Small intestine (tissue), 7 donors: ENCODE measurements at regions not wholly inside any gene's neighbourhood (a gene's known extent, or its start where the extent isn't known, plus 50 kb on each side); places are given as distances from the start of the nearest gene placed in this dataset.
"Not testable (repeated sequence)": the region's sequence is repeated elsewhere in the genome, so short reads cannot be mapped to it uniquely, and the experiment has no call there.

ENCODE experiments used
- DNase-seq, 2 donors: peaks; one replicate each; pipeline versions ENCODE4 v3.0.0 to v3.0.0-alpha.2; 2013
- FAIRE-seq: peaks from 2 replicates; lab custom pipeline; 2012; peaks lifted over from hg19 to GRCh38; lab: Jason Lieb, UNC
- H3K27ac ChIP-seq, 3 donors: one replicate each; pipeline ENCODE4 v1.5.1; 2013; ENCODE audit warnings: low read length in 2 of 3, mild to moderate bottlenecking in 2 of 3, control low read depth in 1 of 3, inconsistent platforms in 1 of 3, low read depth in 1 of 3, moderate library complexity in 1 of 3
- H3K27me3 ChIP-seq, 3 donors: one replicate each; pipeline ENCODE4 v1.6.1; 2013; ENCODE audit warnings: low read length in 3 of 3, inconsistent platforms in 1 of 3; ENCODE audit not compliant: control insufficient read depth in 3 of 3, insufficient read depth in 3 of 3
- H3K36me3 ChIP-seq, 3 donors: one replicate each; pipeline ENCODE4 v1.6.1; 2013; ENCODE audit warnings: low read length in 3 of 3, inconsistent platforms in 1 of 3, low read depth in 1 of 3, mild to moderate bottlenecking in 1 of 3, moderate library complexity in 1 of 3; ENCODE audit not compliant: control insufficient read depth in 3 of 3, insufficient read depth in 2 of 3
- H3K4me1 ChIP-seq, 3 donors: one replicate each; pipeline ENCODE4 v1.6.1; 2013; ENCODE audit warnings: low read length in 2 of 3, inconsistent platforms in 1 of 3, low read depth in 1 of 3, mild to moderate bottlenecking in 1 of 3, moderate library complexity in 1 of 3; ENCODE audit not compliant: control insufficient read depth in 3 of 3, insufficient read depth in 2 of 3
- H3K4me3 ChIP-seq, 3 donors: one replicate each; pipeline ENCODE4 v1.5.1; 2013; ENCODE audit warnings: low read length in 3 of 3, control low read depth in 1 of 3, inconsistent platforms in 1 of 3, low read depth in 1 of 3, mild to moderate bottlenecking in 1 of 3, moderate library complexity in 1 of 3
- H3K9me3 ChIP-seq, 2 donors: one replicate each; pipeline ENCODE4 v1.6.1; 2013; ENCODE audit warnings: low read depth in 1 of 2, low read length in 1 of 2; ENCODE audit not compliant: control insufficient read depth in 2 of 2, insufficient read depth in 1 of 2
- WGBS, 3 donors: extraction: QIAGEN DNeasy Blood & Tissue Kit; methylation state at CpG; one replicate each; pipeline ENCODE4 v1.1.7; 2013; 5-methylcytosine and 5-hydroxymethylcytosine counted together
- donor health status: healthy with polysubstance abuse.
- donor health status: control.
- donor health status: control.
- donor health status: Bipolar disorder and iron deficiency.
- donor health status: healthy.

GRCh38 chr10:37733822-37734221 lies 123.6 kb downstream of the ZNF248 start:
- no peaks in the 10 kb centered on the region for H3K27me3 ChIP-seq
- no peak overlapping the region for H3K27ac ChIP-seq
- FAIRE-seq (no peak), DNase-seq (no peak)
- peaks cover 0 to 35% of the 10 kb centered on the region in 2 donors for H3K9me3 ChIP-seq
- 78 to 90% (median 82%) methylated on average over 2 of the region's 2 CpGs for WGBS, 3 donors
- no peaks in the 10 kb centered on the region for H3K36me3 ChIP-seq
- no peak overlapping the region for H3K4me3 ChIP-seq
- no peaks in the 10 kb centered on the region for H3K4me1 ChIP-seq

- Histone ChIP-seq H3K27ac (no peak overlapping the region), H3K9me3 (peaks cover 4 to 39% of the 10 kb centered on the region in 2 donors), H3K4me3 (no peak overlapping the region), H3K36me3 (no peaks in the 10 kb centered on the region), H3K4me1 (no peaks in the 10 kb centered on the region), H3K27me3 (no peaks in the 10 kb centered on the region)
- FAIRE-seq (no peak), DNase-seq (no peak)
Measured at GRCh38 chr10:37732685-37733084, 124.7 kb downstream of the ZNF248 start.

- FAIRE-seq, result no peak
- 75 to 87% (median 76%) methylated on average over 5 of the region's 5 CpGs for WGBS, 3 donors
Measured at GRCh38 chr10:37728830-37729229, 128.6 kb downstream of the ZNF248 start.

GRCh38 chr10:37727491-37728352 lies 129.7 kb downstream of the ZNF248 start:
- Histone ChIP-seq H3K27me3 (no peaks in the 10 kb centered on the region), H3K4me3 (no peak overlapping the region), H3K4me1 (no peaks in the 10 kb centered on the region), H3K9me3 (peaks cover 4 to 31% of the 10 kb centered on the region in 2 donors), H3K27ac (no peak overlapping the region), H3K36me3 (no peaks in the 10 kb centered on the region)
- no peak for DNase-seq
- 79 to 86% (median 80%) methylated on average over 12 of the region's 12 CpGs for WGBS, 3 donors
- FAIRE-seq, result no peak

More at GRCh38 chr10:37728830-37729229, 128.6 kb downstream of the ZNF248 start:
- H3K27me3 ChIP-seq, result no peaks in the 10 kb centered on the region
- peaks cover 4 to 28% of the 10 kb centered on the region in 2 donors for H3K9me3 ChIP-seq
- DNase-seq, result no peak
- H3K36me3 ChIP-seq, result no peaks in the 10 kb centered on the region
- no peaks in the 10 kb centered on the region for H3K4me1 ChIP-seq
- H3K4me3 ChIP-seq, result no peak overlapping the region
- H3K27ac ChIP-seq, result no peak overlapping the region

GRCh38 chr10:37721100-37721499 lies 136.3 kb downstream of the ZNF248 start:
- Histone ChIP-seq H3K27me3 (no peaks in the 10 kb centered on the region), H3K4me3 (no peak overlapping the region), H3K9me3 (peaks cover 2 to 32% of the 10 kb centered on the region in 2 donors), H3K27ac (no peak overlapping the region), H3K4me1 (no peaks in the 10 kb centered on the region), H3K36me3 (no peaks in the 10 kb centered on the region)
- 70 to 91% (median 83%) methylated on average over 3 of the region's 3 CpGs for WGBS, 3 donors
- FAIRE-seq (no peak), DNase-seq (no peak)

GRCh38 chr10:37718060-37718459 lies 139.3 kb downstream of the ZNF248 start:
- FAIRE-seq, result not testable (repeated sequence)

GRCh38 chr10:37713642-37714041 lies 143.8 kb downstream of the ZNF248 start:
- no peak overlapping the region for H3K4me3 ChIP-seq
- FAIRE-seq (no peak), DNase-seq (no peak)
- no peaks in the 10 kb centered on the region for H3K27me3 ChIP-seq
- H3K36me3 ChIP-seq, result no peaks in the 10 kb centered on the region
- 60 to 77% (median 72%) methylated on average over 3 of the region's 3 CpGs for WGBS, 3 donors
- H3K9me3 ChIP-seq, result peaks cover 0 to 42% of the 10 kb centered on the region in 2 donors
- H3K27ac ChIP-seq, result no peak overlapping the region
- no peaks in the 10 kb centered on the region for H3K4me1 ChIP-seq

More at GRCh38 chr10:37718060-37718459, 139.3 kb downstream of the ZNF248 start:
- H3K9me3 ChIP-seq, result peaks cover 2 to 34% of the 10 kb centered on the region in 2 donors
- DNase-seq, H3K4me1 ChIP-seq, H3K27ac ChIP-seq, H3K36me3 ChIP-seq, H3K4me3 ChIP-seq, H3K27me3 ChIP-seq: not testable (repeated sequence)
- 80 to 86% (median 84%) methylated on average over 6 of the region's 6 CpGs for WGBS, 3 donors

GRCh38 chr10:37713132-37713501 lies 144.3 kb downstream of the ZNF248 start:
- H3K27ac ChIP-seq, result no peak overlapping the region
- peaks cover 0 to 46% of the 10 kb centered on the region in 2 donors for H3K9me3 ChIP-seq
- no peak overlapping the region for H3K4me3 ChIP-seq
- no peaks in the 10 kb centered on the region for H3K27me3 ChIP-seq
- 63 to 66% (median 66%) methylated on average over 3 of the region's 3 CpGs for WGBS, 3 donors
- H3K4me1 ChIP-seq, result no peaks in the 10 kb centered on the region
- DNase-seq (no peak), FAIRE-seq (no peak)
- no peaks in the 10 kb centered on the region for H3K36me3 ChIP-seq
